Ishikawa (cell line): ENCODE measurements at regions not wholly inside any gene's neighbourhood (a gene's known extent, or its start where the extent isn't known, plus 50 kb on each side); places are given as distances from the start of the nearest gene placed in this dataset.

Source experiments
- CEBPB ChIP-seq: IDR thresholded peaks from 2 replicates; pipeline ENCODE4 v1.6.1; 2012
- EGR1 ChIP-seq: IDR thresholded peaks from 2 replicates; pipeline ENCODE4 v1.6.1; 2012
- EP300 ChIP-seq: IDR thresholded peaks from 2 replicates; pipeline ENCODE4 v1.6.1; 2012; ENCODE audit warnings: borderline replicate concordance
- RAD21 ChIP-seq: IDR thresholded peaks from 2 replicates; pipeline ENCODE4 v1.6.1; 2012; ENCODE audit warnings: low read depth
- TCF12 ChIP-seq: IDR thresholded peaks from 2 replicates; pipeline ENCODE4 v1.6.1; 2012; ENCODE audit warnings: low read depth
- TF ChIP-seq, protein P1 (sequence below): IDR thresholded peaks from 2 replicates; pipeline ENCODE4 v1.6.1; 2012; ENCODE audit warnings: low read depth, mild to moderate bottlenecking

GRCh38 chr18:46207985-46208384 lies 103.8 kb downstream of the HAUS1 start:
- TF ChIP-seq TCF12 (no peak), EP300 (no peak), CEBPB (no peak), RAD21 (no peak), EGR1 (no peak)
- TF ChIP-seq, protein P1, sequence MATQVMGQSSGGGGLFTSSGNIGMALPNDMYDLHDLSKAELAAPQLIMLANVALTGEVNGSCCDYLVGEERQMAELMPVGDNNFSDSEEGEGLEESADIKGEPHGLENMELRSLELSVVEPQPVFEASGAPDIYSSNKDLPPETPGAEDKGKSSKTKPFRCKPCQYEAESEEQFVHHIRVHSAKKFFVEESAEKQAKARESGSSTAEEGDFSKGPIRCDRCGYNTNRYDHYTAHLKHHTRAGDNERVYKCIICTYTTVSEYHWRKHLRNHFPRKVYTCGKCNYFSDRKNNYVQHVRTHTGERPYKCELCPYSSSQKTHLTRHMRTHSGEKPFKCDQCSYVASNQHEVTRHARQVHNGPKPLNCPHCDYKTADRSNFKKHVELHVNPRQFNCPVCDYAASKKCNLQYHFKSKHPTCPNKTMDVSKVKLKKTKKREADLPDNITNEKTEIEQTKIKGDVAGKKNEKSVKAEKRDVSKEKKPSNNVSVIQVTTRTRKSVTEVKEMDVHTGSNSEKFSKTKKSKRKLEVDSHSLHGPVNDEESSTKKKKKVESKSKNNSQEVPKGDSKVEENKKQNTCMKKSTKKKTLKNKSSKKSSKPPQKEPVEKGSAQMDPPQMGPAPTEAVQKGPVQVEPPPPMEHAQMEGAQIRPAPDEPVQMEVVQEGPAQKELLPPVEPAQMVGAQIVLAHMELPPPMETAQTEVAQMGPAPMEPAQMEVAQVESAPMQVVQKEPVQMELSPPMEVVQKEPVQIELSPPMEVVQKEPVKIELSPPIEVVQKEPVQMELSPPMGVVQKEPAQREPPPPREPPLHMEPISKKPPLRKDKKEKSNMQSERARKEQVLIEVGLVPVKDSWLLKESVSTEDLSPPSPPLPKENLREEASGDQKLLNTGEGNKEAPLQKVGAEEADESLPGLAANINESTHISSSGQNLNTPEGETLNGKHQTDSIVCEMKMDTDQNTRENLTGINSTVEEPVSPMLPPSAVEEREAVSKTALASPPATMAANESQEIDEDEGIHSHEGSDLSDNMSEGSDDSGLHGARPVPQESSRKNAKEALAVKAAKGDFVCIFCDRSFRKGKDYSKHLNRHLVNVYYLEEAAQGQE, result no peak
